ENCODE measurements at regions not wholly inside any gene's neighbourhood (a gene's known extent, or its start where the extent isn't known, plus 50 kb on each side); places are given as distances from the start of the nearest gene placed in this dataset.
A peak's percentile ranks its signal among the peaks of the same experiment; 100 is the strongest.
"Not testable (repeated sequence)": the region's sequence is repeated elsewhere in the genome, so short reads cannot be mapped to it uniquely, and the experiment has no call there.

GRCh38 chr1:2851918-2852317 lies 50.4 kb upstream of the TTC34 start:
- not testable (repeated sequence) for H3K36me3 Mint-ChIP-seq; ATAC-seq (ENCODE audit: low read depth in 2 of 2); H3K4me3 Mint-ChIP-seq; H3K4me1 Mint-ChIP-seq; DNase-seq; H3K9me3 Mint-ChIP-seq; H3K27ac Mint-ChIP-seq
- peaks cover 12 to 46% (median 29%) of the 10 kb centered on the region in 3 donors for H3K27me3 Mint-ChIP-seq

- H3K27ac Mint-ChIP-seq: no peak overlapping the region
Measured at GRCh38 chr1:2853711-2854110, 52.2 kb upstream of the TTC34 start.

GRCh38 chr1:2854151-2854550 lies 52.7 kb upstream of the TTC34 start:
- no peaks in the 10 kb centered on the region for H3K36me3 Mint-ChIP-seq
- H3K27ac Mint-ChIP-seq: no peak overlapping the region
- H3K4me3 Mint-ChIP-seq: no peak overlapping the region
- ATAC-seq (ENCODE audit: low read depth in 2 of 2) (no peak), DNase-seq (no peak)
- peaks cover 6 to 7% (median 7%) of the 10 kb centered on the region in 3 donors for H3K4me1 Mint-ChIP-seq
- H3K27me3 Mint-ChIP-seq: peaks cover 7 to 26% (median 10%) of the 10 kb centered on the region in 3 donors
- peaks cover 0 to 5% (median 2%) of the 10 kb centered on the region in 7 donors for H3K9me3 Mint-ChIP-seq

More at GRCh38 chr1:2853711-2854110, 52.2 kb upstream of the TTC34 start:
- Mint-ChIP-seq H3K4me3 (no peak overlapping the region), H3K9me3 (peaks cover 0 to 2% (median under 1%) of the 10 kb centered on the region in 7 donors), H3K4me1 (peaks cover 2 to 6% (median 4%) of the 10 kb centered on the region in 3 donors), H3K36me3 (no peaks in the 10 kb centered on the region), H3K27me3 (peaks cover 9 to 31% (median 14%) of the 10 kb centered on the region in 3 donors)
- ATAC-seq (ENCODE audit: low read depth in 2 of 2) (no peak), DNase-seq (no peak)

- peaks cover 6 to 7% (median 7%) of the 10 kb centered on the region in 3 donors for H3K4me1 Mint-ChIP-seq
- DNase-seq (no peak), ATAC-seq (ENCODE audit: low read depth in 2 of 2) (no peak)
- no peaks in the 10 kb centered on the region for H3K36me3 Mint-ChIP-seq
- H3K27me3 Mint-ChIP-seq: peaks cover 5 to 22% (median 7%) of the 10 kb centered on the region in 3 donors
- H3K27ac Mint-ChIP-seq: no peak overlapping the region
- no peak overlapping the region for H3K4me3 Mint-ChIP-seq
- peaks cover 0 to 7% (median 2%) of the 10 kb centered on the region in 7 donors for H3K9me3 Mint-ChIP-seq
Measured at GRCh38 chr1:2854611-2855010, 53.1 kb upstream of the TTC34 start.

GRCh38 chr1:2855206-2856065 lies 53.9 kb upstream of the TTC34 start:
- DNase-seq (no peak), ATAC-seq (ENCODE audit: low read depth in 2 of 2) (no peak)
- Mint-ChIP-seq H3K4me3 (no peak overlapping the region), H3K27ac (no peak overlapping the region), H3K36me3 (no peaks in the 10 kb centered on the region), H3K4me1 (peaks cover 6 to 7% (median 7%) of the 10 kb centered on the region in 3 donors), H3K9me3 (peaks cover 0 to 7% (median 2%) of the 10 kb centered on the region in 7 donors), H3K27me3 (peaks cover 0 to 14% (median 7%) of the 10 kb centered on the region in 3 donors)

- H3K4me3 Mint-ChIP-seq: no peak overlapping the region
Measured at GRCh38 chr1:2856066-2856390, 54.5 kb upstream of the TTC34 start.

GRCh38 chr1:2856676-2857375 lies 55.3 kb upstream of the TTC34 start:
- DNase-seq (no peak), ATAC-seq (ENCODE audit: low read depth in 2 of 2) (no peak)
- Mint-ChIP-seq H3K4me1 (peaks cover 6 to 7% (median 7%) of the 10 kb centered on the region in 3 donors), H3K4me3 (no peak overlapping the region), H3K9me3 (peaks cover 0 to 7% (median 2%) of the 10 kb centered on the region in 7 donors), H3K27ac (no peak overlapping the region), H3K36me3 (no peaks in the 10 kb centered on the region), H3K27me3 (peaks cover 0 to under 1% (median 0%) of the 10 kb centered on the region in 3 donors)

More at GRCh38 chr1:2856066-2856390, 54.5 kb upstream of the TTC34 start:
- peaks cover 0 to 7% (median 2%) of the 10 kb centered on the region in 7 donors for H3K9me3 Mint-ChIP-seq
- H3K27ac Mint-ChIP-seq: no peak overlapping the region
- ATAC-seq (ENCODE audit: low read depth in 2 of 2) (no peak), DNase-seq (no peak)
- peaks cover 0 to 8% (median 7%) of the 10 kb centered on the region in 3 donors for H3K27me3 Mint-ChIP-seq
- peaks cover 6 to 7% (median 7%) of the 10 kb centered on the region in 3 donors for H3K4me1 Mint-ChIP-seq
- H3K36me3 Mint-ChIP-seq: no peaks in the 10 kb centered on the region

GRCh38 chr1:2857521-2857920 lies 56.0 kb upstream of the TTC34 start:
- peak overlapping the region in 1 of 6 donors; percentile 62 for H3K27ac Mint-ChIP-seq
- H3K4me1 Mint-ChIP-seq: peaks cover 6 to 7% (median 7%) of the 10 kb centered on the region in 3 donors
- no peak overlapping the region for H3K4me3 Mint-ChIP-seq

GRCh38 chr1:2858676-2859075 lies 57.2 kb upstream of the TTC34 start:
- no peaks in the 10 kb centered on the region for H3K36me3 Mint-ChIP-seq
- ATAC-seq (ENCODE audit: low read depth in 2 of 2): no peak
- H3K4me3 Mint-ChIP-seq: no peak overlapping the region
- H3K27ac Mint-ChIP-seq: peak overlapping the region in 5 of 6 donors; percentile 21 to 93 (median 76)
- peaks cover 0 to 7% (median 2%) of the 10 kb centered on the region in 7 donors for H3K9me3 Mint-ChIP-seq
- no peaks in the 10 kb centered on the region for H3K27me3 Mint-ChIP-seq
- DNase-seq: no peak
- peaks cover 6 to 7% (median 7%) of the 10 kb centered on the region in 3 donors for H3K4me1 Mint-ChIP-seq

More at GRCh38 chr1:2857521-2857920, 56.0 kb upstream of the TTC34 start:
- DNase-seq: no peak
- peaks cover 0 to 7% (median 2%) of the 10 kb centered on the region in 7 donors for H3K9me3 Mint-ChIP-seq
- ATAC-seq (ENCODE audit: low read depth in 2 of 2): no peak
- H3K36me3 Mint-ChIP-seq: no peaks in the 10 kb centered on the region
- no peaks in the 10 kb centered on the region for H3K27me3 Mint-ChIP-seq

- no peak for DNase-seq
- peaks cover 6 to 7% (median 7%) of the 10 kb centered on the region in 3 donors for H3K4me1 Mint-ChIP-seq
- H3K36me3 Mint-ChIP-seq: no peaks in the 10 kb centered on the region
- no peak overlapping the region for H3K4me3 Mint-ChIP-seq
- peaks cover 0 to 7% (median 2%) of the 10 kb centered on the region in 7 donors for H3K9me3 Mint-ChIP-seq
- no peaks in the 10 kb centered on the region for H3K27me3 Mint-ChIP-seq
- H3K27ac Mint-ChIP-seq: peak overlapping the region in 2 of 6 donors; percentile 21 to 85
- ATAC-seq (ENCODE audit: low read depth in 2 of 2): no peak
Measured at GRCh38 chr1:2859219-2859880, 57.9 kb upstream of the TTC34 start.

GRCh38 chr1:2859881-2860430 lies 58.5 kb upstream of the TTC34 start:
- no peaks in the 10 kb centered on the region for H3K36me3 Mint-ChIP-seq
- peaks cover 0 to 7% (median 2%) of the 10 kb centered on the region in 7 donors for H3K9me3 Mint-ChIP-seq
- no peak overlapping the region for H3K4me3 Mint-ChIP-seq
- H3K27ac Mint-ChIP-seq: no peak overlapping the region
- ATAC-seq (ENCODE audit: low read depth in 2 of 2): no peak
- no peak for DNase-seq
- peaks cover 0 to 2% (median 2%) of the 10 kb centered on the region in 3 donors for H3K27me3 Mint-ChIP-seq
- peaks cover 6 to 7% (median 7%) of the 10 kb centered on the region in 3 donors for H3K4me1 Mint-ChIP-seq

GRCh38 chr1:2860476-2861142 lies 59.1 kb upstream of the TTC34 start:
- peaks cover 0 to 7% (median 2%) of the 10 kb centered on the region in 7 donors for H3K9me3 Mint-ChIP-seq
- no peak overlapping the region for H3K4me3 Mint-ChIP-seq
- no peak for DNase-seq
- no peaks in the 10 kb centered on the region for H3K36me3 Mint-ChIP-seq
- peaks cover 6 to 7% (median 7%) of the 10 kb centered on the region in 3 donors for H3K4me1 Mint-ChIP-seq
- no peak for ATAC-seq (ENCODE audit: low read depth in 2 of 2)
- peaks cover 0 to 8% (median 5%) of the 10 kb centered on the region in 3 donors for H3K27me3 Mint-ChIP-seq
- H3K27ac Mint-ChIP-seq: no peak overlapping the region
